IMR-90 (cell line): ENCODE measurements at regions not wholly inside any gene's neighbourhood (a gene's known extent, or its start where the extent isn't known, plus 50 kb on each side); places are given as distances from the start of the nearest gene placed in this dataset.

Experiments
- ATAC-seq: fragments of 200-7000 bp; cut with Tn5 transposase; 2 replicates; pipeline ENCODE4 v1.9.1; 2020; ENCODE audit warnings: low read depth, mild to moderate bottlenecking, moderate library complexity
- BruUV-seq: library from RNA; stranded (reverse); fragments of 400-500 nt; replicated peaks from 2 replicates; lab custom pipeline; 2021; lab: Mats Ljungman, UMichigan
- CTCF ChIA-PET: fragments of 300-600 bp; formaldehyde crosslinking; extraction: SDS; loops from one replicate; lab custom pipeline; 2021; ENCODE audit warnings: antibody characterized with exemption; lab: Yijun Ruan, JAX
- POLR2A ChIA-PET: fragments of 300-600 bp; sonication (Branson Sonifier 250); formaldehyde crosslinking; loops from one replicate; lab custom pipeline; 2022; ENCODE audit warnings: antibody characterized with exemption; ENCODE audit not compliant: unreplicated experiment; lab: Charles Lee
- DNase-seq: peaks from one replicate; pipeline ENCODE4 v3.0.0; 2013
- H2AFZ ChIP-seq: replicated peaks from 2 replicates; pipeline ENCODE3; 2013; ENCODE audit warnings: low read length, mild to moderate bottlenecking; ENCODE audit not compliant: poor library complexity
- H2AK5ac ChIP-seq: 2 replicates; pipeline ENCODE4 v1.6.1; 2013; ENCODE audit warnings: low read depth, low read length, inconsistent platforms
- H2AK9ac ChIP-seq: replicated peaks from 2 replicates; pipeline ENCODE3; 2013; ENCODE audit warnings: mild to moderate bottlenecking, low read depth, low read length, moderate library complexity; ENCODE audit not compliant: poor library complexity
- H2BK120ac ChIP-seq: 2 replicates; pipeline ENCODE4 v1.6.1; 2013; ENCODE audit warnings: low read depth, low read length, inconsistent platforms
- H2BK15ac ChIP-seq: 3 replicates; pipeline ENCODE4 v1.6.1; 2013; ENCODE audit warnings: low read depth, low read length, inconsistent platforms
- H2BK20ac ChIP-seq: 2 replicates; pipeline ENCODE4 v1.6.1; 2013; ENCODE audit warnings: low read depth, mild to moderate bottlenecking, inconsistent platforms, low read length, moderate library complexity
- H2BK5ac ChIP-seq: 2 replicates; pipeline ENCODE4 v1.6.1; 2013; ENCODE audit warnings: mild to moderate bottlenecking, low read depth, low read length, inconsistent platforms; ENCODE audit not compliant: poor library complexity, severe bottlenecking
- H3K14ac ChIP-seq: replicated peaks from 2 replicates; pipeline ENCODE4 v1.6.1; 2013; ENCODE audit warnings: low read depth, low read length, inconsistent platforms
- H3K18ac ChIP-seq: 2 replicates; pipeline ENCODE4 v1.6.1; 2013; ENCODE audit warnings: low read depth, low read length, control low read depth
- H3K23ac ChIP-seq: 2 replicates; pipeline ENCODE4 v1.6.1; 2013; ENCODE audit warnings: low read depth, low read length, inconsistent platforms
- H3K27ac ChIP-seq: 2 replicates; pipeline ENCODE4 v1.5.1; 2013; ENCODE audit warnings: mild to moderate bottlenecking, control low read depth, low read length; ENCODE audit not compliant: insufficient read depth
- H3K27me3 ChIP-seq: 2 replicates; pipeline ENCODE4 v1.6.1; 2013; ENCODE audit warnings: low read length; ENCODE audit not compliant: control insufficient read depth, insufficient read depth
- H3K36me3 ChIP-seq: 2 replicates; pipeline ENCODE4 v1.6.1; 2013; ENCODE audit warnings: low read length, mixed read lengths; ENCODE audit not compliant: control insufficient read depth, insufficient read depth
- H3K4ac ChIP-seq: 2 replicates; pipeline ENCODE4 v1.6.1; 2013; ENCODE audit warnings: low read depth, low read length, inconsistent platforms
- H3K4me1 ChIP-seq: 2 replicates; pipeline ENCODE4 v1.6.1; 2013; ENCODE audit warnings: low read length, mixed read lengths; ENCODE audit not compliant: control insufficient read depth, insufficient read depth
- H3K4me2 ChIP-seq: 2 replicates; pipeline ENCODE4 v1.6.1; 2013; ENCODE audit warnings: low read depth, mild to moderate bottlenecking, control low read depth, low read length, moderate library complexity
- H3K4me3 ChIP-seq: 2 replicates; pipeline ENCODE4 v1.5.1; 2013; ENCODE audit warnings: low read depth, mild to moderate bottlenecking, control low read depth, low read length, moderate library complexity; ENCODE audit not compliant: insufficient read depth
- H3K56ac ChIP-seq: 2 replicates; pipeline ENCODE4 v1.6.1; 2013; ENCODE audit warnings: low read length, inconsistent platforms; ENCODE audit not compliant: insufficient read depth; ENCODE audit errors: extremely low read depth
- H3K79me1 ChIP-seq, 2 experiments: 2 replicates each; pipeline ENCODE4 v1.6.1; 2013; ENCODE audit warnings: low read length in 2 of 2, inconsistent platforms in 1 of 2, low read depth in 1 of 2
- H3K9ac ChIP-seq: 2 replicates; pipeline ENCODE4 v1.6.1; 2013; ENCODE audit warnings: low read depth, low read length, control low read depth
- H3K9me1 ChIP-seq: 2 replicates; pipeline ENCODE4 v1.6.1; 2013; ENCODE audit warnings: low read length, inconsistent platforms; ENCODE audit not compliant: insufficient read depth
- H3K9me3 ChIP-seq: 2 replicates; pipeline ENCODE4 v1.6.1; 2013; ENCODE audit warnings: low read length; ENCODE audit not compliant: control insufficient read depth, insufficient read depth
- H4K20me1 ChIP-seq: 2 replicates; pipeline ENCODE4 v1.6.1; 2013; ENCODE audit warnings: low read length, inconsistent platforms; ENCODE audit not compliant: insufficient read depth
- H4K5ac ChIP-seq: 2 replicates; pipeline ENCODE4 v1.6.1; 2013; ENCODE audit warnings: mild to moderate bottlenecking, low read depth, low read length, control low read depth
- H4K8ac ChIP-seq, 2 experiments: 2 replicates each; pipeline ENCODE4 v1.6.1; 2013; ENCODE audit warnings: low read depth in 2 of 2, low read length in 2 of 2, control low read depth in 1 of 2, inconsistent platforms in 1 of 2
- H4K91ac ChIP-seq: 2 replicates; pipeline ENCODE4 v1.6.1; 2013; ENCODE audit warnings: low read depth, low read length, inconsistent platforms; ENCODE audit not compliant: insufficient read depth
- MXI1 ChIP-seq: IDR thresholded peaks from 2 replicates; pipeline ENCODE4 v1.6.1; 2012; ENCODE audit warnings: low read depth, mild to moderate bottlenecking, low read length, moderate library complexity, borderline replicate concordance
- RFX5 ChIP-seq: IDR thresholded peaks from 2 replicates; pipeline ENCODE4 v1.8.0; 2012; ENCODE audit warnings: low read depth, mild to moderate bottlenecking, low read length, moderate library complexity
- WGBS, 2 experiments: methylation state at CpG; one replicate each; pipeline versions ENCODE4 v1.1.5 to v1.1.7; 2013; ENCODE audit warnings: missing lambda C conversion rate in 2 of 2; ENCODE audit not compliant: insufficient read length in 1 of 2; ENCODE audit errors: extremely low coverage in 2 of 2; 5-methylcytosine and 5-hydroxymethylcytosine counted together
- dilution Hi-C: fragments of 300-500 bp; cut with HindIII; formaldehyde crosslinking; loops from one replicate; pipeline ENCODE4 v1.14.3; 2018; ENCODE audit warnings: low sequenced_read_pairs; ENCODE audit not compliant: unreplicated experiment
- in situ Hi-C: fragments of 300-500 bp; cut with MboI; formaldehyde crosslinking; loops from 3 replicates; pipeline ENCODE4 v1.14.3; 2019; ENCODE audit warnings: low sequenced_read_pairs, inconsistent platforms, mixed read lengths
- intact Hi-C: fragments of 100-400 bp; cut with micrococcal nuclease; formaldehyde crosslinking; loops from 2 replicates; pipeline ENCODE4 v1.10.0; 2022

GRCh38 chr11:131192628-131193027 is 177.8 kb upstream of the NTM start:
- no peak overlapping the region for H3K27ac ChIP-seq
- H4K5ac ChIP-seq = no peak overlapping the region
- no peak overlapping the region for H3K14ac ChIP-seq
- ATAC-seq (no peak), DNase-seq (no peak)
- no TSS peak for BruUV-seq
- no peak overlapping the region for H3K4me2 ChIP-seq
- no peak overlapping the region for H3K4ac ChIP-seq
- H2BK120ac ChIP-seq = no peak overlapping the region
- in situ Hi-C loops (no loop called here), intact Hi-C loops (no loop called here), dilution Hi-C loops (no loop called here)
- H4K8ac ChIP-seq = no peak overlapping the region
- peaks cover 47% of the 10 kb centered on the region for H3K27me3 ChIP-seq
- TF ChIP-seq RFX5 (no peak), MXI1 (no peak)
- no peak overlapping the region for H3K9ac ChIP-seq
- no peak overlapping the region for H3K56ac ChIP-seq
- no peaks in the 10 kb centered on the region for H3K9me1 ChIP-seq
- no peaks in the 10 kb centered on the region for H3K79me1 ChIP-seq
- no peak overlapping the region for H2BK15ac ChIP-seq
- H4K91ac ChIP-seq = no peak overlapping the region
- WGBS, 2 experiments = 33% methylated on average over 4 of the region's 12 CpGs; no CpG with 5 or more reads in 1 of the 2 experiments
- H3K9me3 ChIP-seq = no peaks in the 10 kb centered on the region
- ChIA-PET POLR2A (no interaction called here), CTCF (no interaction called here)
- H4K20me1 ChIP-seq = no peaks in the 10 kb centered on the region
- H2AK5ac ChIP-seq = no peak overlapping the region
- no peak overlapping the region for H3K4me3 ChIP-seq
- no peak overlapping the region for H2AFZ ChIP-seq
- H3K18ac ChIP-seq = no peak overlapping the region
- no peaks in the 10 kb centered on the region for H3K36me3 ChIP-seq
- no peak overlapping the region for H2BK5ac ChIP-seq
- H2BK20ac ChIP-seq = no peak overlapping the region
- H3K4me1 ChIP-seq = 0 out of 2 replicates have a peak, but pooled peaks cover 2% of the 10 kb centered on the region
- H3K23ac ChIP-seq = no peak overlapping the region
- H2AK9ac ChIP-seq = no peak overlapping the region
